GM12865 (cell line): ENCODE measurements at regions not wholly inside any gene's neighbourhood (a gene's known extent, or its start where the extent isn't known, plus 50 kb on each side); places are given as distances from the start of the nearest gene placed in this dataset.

Source experiments
- DNase-seq: peaks from one replicate; pipeline ENCODE4 v3.0.0; 2010; ENCODE audit warnings: low read depth
- H3K4me3 ChIP-seq: 2 replicates; pipeline ENCODE4 v1.5.1; 2011; ENCODE audit warnings: mild to moderate bottlenecking, low read depth, low read length, control low read depth
- TF ChIP-seq, protein P1 (sequence below): IDR thresholded peaks from 2 replicates; pipeline ENCODE4 v1.5.1; 2011; ENCODE audit warnings: low read length, control low read depth, low read depth, inconsistent platforms; ENCODE audit not compliant: insufficient read depth; ENCODE audit errors: missing control alignments

- H3K4me3 ChIP-seq: no peak overlapping the region
- TF ChIP-seq, protein P1, sequence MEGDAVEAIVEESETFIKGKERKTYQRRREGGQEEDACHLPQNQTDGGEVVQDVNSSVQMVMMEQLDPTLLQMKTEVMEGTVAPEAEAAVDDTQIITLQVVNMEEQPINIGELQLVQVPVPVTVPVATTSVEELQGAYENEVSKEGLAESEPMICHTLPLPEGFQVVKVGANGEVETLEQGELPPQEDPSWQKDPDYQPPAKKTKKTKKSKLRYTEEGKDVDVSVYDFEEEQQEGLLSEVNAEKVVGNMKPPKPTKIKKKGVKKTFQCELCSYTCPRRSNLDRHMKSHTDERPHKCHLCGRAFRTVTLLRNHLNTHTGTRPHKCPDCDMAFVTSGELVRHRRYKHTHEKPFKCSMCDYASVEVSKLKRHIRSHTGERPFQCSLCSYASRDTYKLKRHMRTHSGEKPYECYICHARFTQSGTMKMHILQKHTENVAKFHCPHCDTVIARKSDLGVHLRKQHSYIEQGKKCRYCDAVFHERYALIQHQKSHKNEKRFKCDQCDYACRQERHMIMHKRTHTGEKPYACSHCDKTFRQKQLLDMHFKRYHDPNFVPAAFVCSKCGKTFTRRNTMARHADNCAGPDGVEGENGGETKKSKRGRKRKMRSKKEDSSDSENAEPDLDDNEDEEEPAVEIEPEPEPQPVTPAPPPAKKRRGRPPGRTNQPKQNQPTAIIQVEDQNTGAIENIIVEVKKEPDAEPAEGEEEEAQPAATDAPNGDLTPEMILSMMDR: no peak
- no peak for DNase-seq
Observed at GRCh38 chr2:7140306-7140705, 223.1 kb downstream of the RNF144A start.

DNA sequence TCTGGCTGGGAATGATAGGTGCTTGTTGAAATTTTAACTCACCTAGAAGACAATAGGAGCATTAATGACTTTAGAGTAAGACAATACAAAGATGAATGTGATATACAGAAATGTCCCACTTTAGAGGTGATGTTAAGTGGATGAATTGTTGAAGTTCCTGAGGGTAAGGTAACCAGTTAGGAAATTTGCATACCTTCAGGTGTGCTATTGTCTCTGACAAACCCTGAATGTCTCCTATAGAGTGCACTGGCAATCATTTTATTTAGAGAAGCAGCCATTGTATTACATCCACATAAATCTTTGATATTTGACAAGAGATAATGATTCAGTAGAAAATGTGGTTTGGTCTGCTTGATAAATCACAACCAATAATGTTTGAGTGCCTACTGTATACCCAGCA, 228.5 kb downstream of the RNF144A start:
- TF ChIP-seq, protein P1: no peak

DNA sequence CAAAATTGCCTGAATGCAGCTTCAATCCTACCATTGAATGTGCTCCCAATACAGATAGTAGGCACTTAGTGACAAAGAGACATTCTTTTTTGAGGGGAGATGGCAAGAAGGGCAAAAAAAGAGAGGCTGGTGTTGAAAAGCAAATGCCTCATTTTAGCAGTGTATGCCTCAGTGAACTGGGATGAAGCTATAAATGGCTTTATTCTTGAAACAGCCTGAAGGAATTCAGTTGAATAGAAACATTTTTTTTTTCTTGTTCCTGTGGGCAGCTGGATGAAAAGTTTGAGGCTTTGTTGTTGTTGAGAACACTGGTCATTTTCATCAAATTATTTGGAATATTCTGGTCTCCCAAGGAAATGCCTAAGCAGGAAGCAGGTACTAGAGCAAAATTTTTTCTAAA, 228.9 kb downstream of the RNF144A start:
- DNase-seq: no peak
- TF ChIP-seq, protein P1: no peak
- H3K4me3 ChIP-seq: no peak overlapping the region

More for the DNA sequence above, 228.5 kb downstream of the RNF144A start:
- H3K4me3 ChIP-seq: no peak overlapping the region
- no peak for DNase-seq

DNA sequence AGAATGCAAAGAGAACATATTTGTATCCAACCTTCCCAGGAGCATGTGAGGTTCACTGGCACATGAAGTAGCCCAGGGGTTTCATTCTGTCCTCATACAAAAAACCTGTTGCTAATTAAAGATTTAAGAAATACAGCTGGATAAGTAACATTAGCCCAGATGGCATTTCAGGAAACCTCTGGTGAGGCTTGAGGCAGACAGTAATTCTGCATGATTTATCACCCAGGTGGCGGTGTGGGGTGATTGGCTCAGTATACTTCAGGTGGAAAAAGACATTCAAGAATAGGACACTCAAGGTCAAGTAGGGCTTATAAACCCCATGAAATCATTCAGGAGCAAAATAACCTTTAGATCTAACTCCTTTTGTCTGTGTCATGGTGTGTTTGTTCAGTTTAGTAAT, 237.4 kb downstream of the RNF144A start:
- H3K4me3 ChIP-seq: no peak overlapping the region
- TF ChIP-seq, protein P1: no peak
- DNase-seq: no peak

GRCh38 chr2:7161501-7161900, 244.3 kb downstream of the RNF144A start:
- DNase-seq: no peak
- TF ChIP-seq, protein P1: no peak
- no peak overlapping the region for H3K4me3 ChIP-seq

- no peak overlapping the region for H3K4me3 ChIP-seq
- DNase-seq: no peak
- TF ChIP-seq, protein P1: no peak
Observed at GRCh38 chr2:7165736-7166135, 248.5 kb downstream of the RNF144A start.

DNA sequence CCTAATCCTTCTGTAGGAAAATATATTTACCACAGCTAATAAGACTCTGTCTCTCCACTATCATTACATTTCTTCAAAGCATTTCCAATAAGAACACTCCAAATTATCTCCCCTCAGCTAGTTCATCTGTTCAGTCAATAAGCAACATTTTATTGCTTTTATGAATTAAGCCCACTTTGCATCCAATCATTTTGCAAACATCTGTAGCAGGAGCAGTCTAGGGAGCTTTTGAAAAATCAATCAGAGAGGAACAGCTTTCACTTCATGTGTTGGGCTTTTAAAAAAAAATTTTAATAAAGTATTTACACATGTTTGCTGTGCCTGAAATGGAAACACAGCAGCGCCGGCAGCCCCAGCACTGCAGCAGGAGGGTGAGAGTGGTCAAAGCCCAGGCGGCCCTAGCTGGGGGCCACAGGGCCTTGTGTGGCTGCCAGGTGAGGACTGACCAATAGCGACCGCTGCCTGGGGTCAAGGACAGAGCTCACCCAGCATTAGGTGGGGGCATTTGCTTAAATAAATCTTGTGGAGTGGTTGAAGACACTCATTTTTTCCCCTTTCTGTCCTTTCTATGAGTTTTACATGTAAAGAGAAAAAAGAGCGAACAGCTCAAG, 250.7 kb downstream of the RNF144A start:
- DNase-seq: no peak
- TF ChIP-seq, protein P1: no peak
- no peak overlapping the region for H3K4me3 ChIP-seq
